SU-DHL-6 (cell line): ENCODE measurements at regions not wholly inside any gene's neighbourhood (a gene's known extent, or its start where the extent isn't known, plus 50 kb on each side); places are given as distances from the start of the nearest gene placed in this dataset.

Experiments used
- H2AFZ ChIP-seq: fragments of 200-600 bp; sonication (generic); 2 replicates; pipeline ENCODE4 v1.6.1; 2014; ENCODE audit warnings: low read depth, mild to moderate bottlenecking, moderate library complexity, mixed read lengths, antibody characterized with exemption, low read length; ENCODE audit not compliant: severe bottlenecking
- H3F3A ChIP-seq: fragments of 200-600 bp; shearing (Covaris generic); 2 replicates; pipeline ENCODE4 v1.6.0; 2016; ENCODE audit warnings: antibody characterized with exemption, mild to moderate bottlenecking; ENCODE audit not compliant: insufficient read depth
- H3K27ac ChIP-seq: fragments of 200-600 bp; sonication (generic); 2 replicates; pipeline ENCODE4 v1.5.1; 2016; ENCODE audit warnings: low read depth, mild to moderate bottlenecking, low read length, moderate library complexity, mixed read lengths
- H3K27me3 ChIP-seq: fragments of 200-600 bp; sonication (generic), shearing (Covaris generic); 2 replicates; pipeline ENCODE4 v1.6.0; 2014; ENCODE audit warnings: mild to moderate bottlenecking, low read length
- H3K36me3 ChIP-seq: fragments of 200-600 bp; sonication (generic); 2 replicates; pipeline ENCODE4 v1.6.1; 2014; ENCODE audit warnings: mild to moderate bottlenecking, low read length, mixed read lengths
- H3K4me2 ChIP-seq: fragments of 300-600, 200-600 bp; shearing (Covaris generic), sonication (generic); 2 replicates; pipeline ENCODE4 v1.6.0; 2014; ENCODE audit warnings: low read length, low read depth, mild to moderate bottlenecking; ENCODE audit not compliant: poor library complexity, severe bottlenecking
- H3K4me3 ChIP-seq: fragments of 200-600 bp; sonication (generic); 2 replicates; pipeline ENCODE4 v1.5.1; 2014; ENCODE audit warnings: antibody characterized with exemption, low read length, mild to moderate bottlenecking, mixed read lengths; ENCODE audit not compliant: insufficient read depth, poor library complexity, severe bottlenecking
- H3K79me2 ChIP-seq: fragments of 200-600 bp; sonication (generic); 2 replicates; pipeline ENCODE4 v1.6.1; 2014; ENCODE audit warnings: mild to moderate bottlenecking, low read length, moderate library complexity; ENCODE audit not compliant: insufficient read depth
- H3K9ac ChIP-seq: fragments of 200-600 bp; sonication (generic); 2 replicates; pipeline ENCODE4 v1.7.0; 2014; ENCODE audit warnings: mild to moderate bottlenecking, low read length
- H3K9me2 ChIP-seq: fragments of 200-600 bp; sonication (generic); replicated peaks from 2 replicates; pipeline ENCODE4 v1.6.1; 2014; ENCODE audit warnings: low read length; ENCODE audit not compliant: insufficient read depth
- H3K9me3 ChIP-seq: fragments of 200-600 bp; sonication (generic); 2 replicates; pipeline ENCODE4 v1.6.1; 2014; ENCODE audit warnings: low read length, mixed read lengths; ENCODE audit not compliant: insufficient read depth
- H4K20me1 ChIP-seq: fragments of 200-600 bp; sonication (generic); 2 replicates; pipeline ENCODE4 v1.6.1; 2014; ENCODE audit warnings: low read depth, mild to moderate bottlenecking, antibody characterized with exemption, low read length, moderate library complexity, mixed read lengths
- EZH2phosphoT487 ChIP-seq: fragments of 200-600 bp; sonication (generic), shearing (Covaris generic); conservative IDR thresholded peaks from 2 replicates; pipeline ENCODE4 v1.6.1; 2018; ENCODE audit warnings: mild to moderate bottlenecking, antibody characterized with exemption, low read length, moderate library complexity, mixed read lengths
- TF ChIP-seq, protein P1 (sequence below): fragments of 200-600 bp; sonication (generic); IDR thresholded peaks from one replicate; pipeline ENCODE4 v1.5.1; 2017; ENCODE audit warnings: antibody characterized with exemption, mild to moderate bottlenecking, low read length, moderate library complexity; ENCODE audit not compliant: insufficient read depth, poor library complexity, severe bottlenecking

DNA sequence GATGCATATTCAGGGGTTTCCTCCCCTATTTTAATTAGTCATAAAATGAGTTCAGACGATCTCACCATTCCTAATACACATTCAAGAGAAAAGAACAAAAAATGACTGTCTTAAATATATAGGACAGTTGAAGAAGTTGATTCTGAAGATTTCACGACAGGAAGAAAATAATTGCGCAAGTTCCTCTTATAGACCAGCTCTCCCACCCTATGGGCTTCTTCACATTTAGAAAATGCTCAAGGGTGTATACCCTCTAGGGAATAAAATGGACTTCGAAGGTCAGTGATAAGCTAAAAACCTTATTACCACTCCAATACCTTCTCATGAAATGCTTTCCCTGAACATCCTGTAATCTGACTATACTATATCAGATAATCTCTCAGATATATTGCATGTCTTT is 149.2 kb upstream of the TEX13C start:
- Histone ChIP-seq H3K27me3 (no peaks in the 10 kb centered on the region), H3K4me2 (no peak overlapping the region), H3K9me3 (no peaks in the 10 kb centered on the region), H3K9ac (no peak overlapping the region), H3K36me3 (no peaks in the 10 kb centered on the region), H3K27ac (no peak overlapping the region), H4K20me1 (no peaks in the 10 kb centered on the region), H2AFZ (no peak overlapping the region), H3K4me3 (no peak overlapping the region), H3K9me2 (no peaks in the 10 kb centered on the region), H3K79me2 (no peaks in the 10 kb centered on the region), H3F3A (no peaks in the 10 kb centered on the region)
- TF ChIP-seq, protein P1, sequence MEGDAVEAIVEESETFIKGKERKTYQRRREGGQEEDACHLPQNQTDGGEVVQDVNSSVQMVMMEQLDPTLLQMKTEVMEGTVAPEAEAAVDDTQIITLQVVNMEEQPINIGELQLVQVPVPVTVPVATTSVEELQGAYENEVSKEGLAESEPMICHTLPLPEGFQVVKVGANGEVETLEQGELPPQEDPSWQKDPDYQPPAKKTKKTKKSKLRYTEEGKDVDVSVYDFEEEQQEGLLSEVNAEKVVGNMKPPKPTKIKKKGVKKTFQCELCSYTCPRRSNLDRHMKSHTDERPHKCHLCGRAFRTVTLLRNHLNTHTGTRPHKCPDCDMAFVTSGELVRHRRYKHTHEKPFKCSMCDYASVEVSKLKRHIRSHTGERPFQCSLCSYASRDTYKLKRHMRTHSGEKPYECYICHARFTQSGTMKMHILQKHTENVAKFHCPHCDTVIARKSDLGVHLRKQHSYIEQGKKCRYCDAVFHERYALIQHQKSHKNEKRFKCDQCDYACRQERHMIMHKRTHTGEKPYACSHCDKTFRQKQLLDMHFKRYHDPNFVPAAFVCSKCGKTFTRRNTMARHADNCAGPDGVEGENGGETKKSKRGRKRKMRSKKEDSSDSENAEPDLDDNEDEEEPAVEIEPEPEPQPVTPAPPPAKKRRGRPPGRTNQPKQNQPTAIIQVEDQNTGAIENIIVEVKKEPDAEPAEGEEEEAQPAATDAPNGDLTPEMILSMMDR, result no peak
- TF ChIP-seq EZH2phosphoT487, result no peak

DNA sequence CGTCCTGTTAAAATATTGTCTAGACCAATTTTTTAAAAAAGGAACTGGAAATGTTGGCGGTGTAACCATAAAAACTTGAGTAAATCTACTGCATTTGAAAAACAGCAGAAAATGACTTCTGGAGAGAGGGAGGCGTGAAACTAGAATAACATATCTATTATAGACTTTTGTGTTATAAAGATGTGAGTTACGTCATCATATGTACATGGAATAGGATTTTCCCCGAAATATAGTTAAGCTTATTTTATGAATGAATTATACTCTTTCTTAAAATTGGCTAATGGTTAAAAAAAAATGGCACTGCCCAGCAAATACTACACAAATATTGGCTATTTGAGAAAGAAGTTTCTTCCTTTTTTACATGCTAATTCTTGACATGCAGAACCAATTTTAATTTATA is 147.1 kb upstream of the TEX13C start:
- Histone ChIP-seq H3K36me3 (no peaks in the 10 kb centered on the region), H3K27ac (no peak overlapping the region), H3K9me2 (no peaks in the 10 kb centered on the region), H3K4me3 (no peak overlapping the region), H3K9me3 (no peaks in the 10 kb centered on the region), H4K20me1 (no peaks in the 10 kb centered on the region), H3K9ac (no peak overlapping the region), H3K27me3 (no peaks in the 10 kb centered on the region), H3K79me2 (no peaks in the 10 kb centered on the region), H2AFZ (no peak overlapping the region), H3F3A (no peaks in the 10 kb centered on the region), H3K4me2 (no peak overlapping the region)
- TF ChIP-seq, protein P1, result no peak
- no peak for TF ChIP-seq EZH2phosphoT487

DNA sequence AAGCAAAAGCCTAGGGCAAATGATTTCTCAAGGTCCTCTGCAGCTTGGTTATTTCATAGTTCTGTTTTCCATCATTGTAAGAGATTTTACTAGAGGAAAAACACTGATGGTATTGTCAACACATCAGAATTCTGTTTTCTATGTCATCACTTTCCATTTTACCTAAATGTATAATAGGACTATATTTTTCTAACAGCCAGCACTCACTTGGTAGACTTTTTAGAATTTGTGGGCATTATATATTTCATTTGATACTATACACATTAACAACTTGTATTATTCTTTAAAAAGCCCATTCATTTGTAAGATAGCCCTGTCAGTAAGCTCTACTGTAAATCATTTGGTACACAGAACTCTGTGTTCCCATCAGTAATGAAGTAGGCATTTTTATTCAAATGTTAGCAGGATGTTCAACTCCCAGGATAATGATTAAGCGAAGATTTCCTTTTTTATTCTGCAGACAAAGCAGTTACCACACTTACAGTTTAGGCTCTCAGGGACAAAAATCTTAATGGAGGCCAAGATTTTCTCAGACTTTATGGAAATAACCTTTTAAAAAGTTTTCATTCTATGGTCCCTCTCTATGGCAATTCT is 143.6 kb upstream of the TEX13C start:
- Histone ChIP-seq H3K9me3 (no peaks in the 10 kb centered on the region), H3K27me3 (no peaks in the 10 kb centered on the region), H3K4me3 (no peak overlapping the region), H3K36me3 (no peaks in the 10 kb centered on the region), H3K4me2 (no peak overlapping the region), H3K9ac (no peak overlapping the region), H3K27ac (no peak overlapping the region), H3K9me2 (no peaks in the 10 kb centered on the region), H4K20me1 (no peaks in the 10 kb centered on the region), H3F3A (no peaks in the 10 kb centered on the region), H2AFZ (no peak overlapping the region), H3K79me2 (no peaks in the 10 kb centered on the region)
- TF ChIP-seq, protein P1, result no peak
- TF ChIP-seq EZH2phosphoT487, result no peak
